Stomach (tissue), 4 donors: ENCODE measurements at regions not wholly inside any gene's neighbourhood (a gene's known extent, or its start where the extent isn't known, plus 50 kb on each side); places are given as distances from the start of the nearest gene placed in this dataset.
"Not testable (repeated sequence)": the region's sequence is repeated elsewhere in the genome, so short reads cannot be mapped to it uniquely, and the experiment has no call there.

Experiments
- CTCF ChIP-seq, 7 experiments: fragments of 450-650 bp in 4 of 7; fragments of 200-600 bp in 3 of 7; sonication (generic) in 3 of 7; IDR thresholded peaks; one replicate each; pipeline ENCODE4 v1.5.1; 2016 to 2019; ENCODE audit warnings: antibody characterized with exemption in 7 of 7, control low read depth in 2 of 7, mild to moderate bottlenecking in 1 of 7
- POLR2AphosphoS5 ChIP-seq, 3 donors: sonication (generic); formaldehyde crosslinking; IDR thresholded peaks; one replicate each; pipeline ENCODE4 v1.6.1; 2016; ENCODE audit warnings: antibody characterized with exemption in 3 of 3

GRCh38 chr22:12579655-12580054, 2948.3 kb upstream of the OR11H1 start:
- TF ChIP-seq CTCF, POLR2AphosphoS5 (IDR thresholded peaks at IDR 0.05): not testable (repeated sequence)
